ENCODE measurements at regions not wholly inside any gene's neighbourhood (a gene's known extent, or its start where the extent isn't known, plus 50 kb on each side); places are given as distances from the start of the nearest gene placed in this dataset.
"Not testable (repeated sequence)": the region's sequence is repeated elsewhere in the genome, so short reads cannot be mapped to it uniquely, and the experiment has no call there.

- DNase-seq: no peak
Measured at GRCh38 chr13:75986818-75987217, 350.7 kb downstream of the LMO7 start.

GRCh38 chr13:75985132-75985531 is 349.0 kb downstream of the LMO7 start:
- no peak for DNase-seq

GRCh38 chr13:75978818-75979217 is 342.7 kb downstream of the LMO7 start:
- no peak for DNase-seq

- no peak for DNase-seq
Measured at GRCh38 chr13:75968103-75968838, 332.1 kb downstream of the LMO7 start.

GRCh38 chr13:75963302-75963701 is 327.2 kb downstream of the LMO7 start:
- no peak for DNase-seq

GRCh38 chr13:75961911-75962310 is 325.8 kb downstream of the LMO7 start:
- DNase-seq: no peak

- DNase-seq: no peak
Measured at GRCh38 chr13:75960538-75960994, 324.4 kb downstream of the LMO7 start.

- no peak for DNase-seq
Measured at GRCh38 chr13:75959861-75960481, 323.8 kb downstream of the LMO7 start.

GRCh38 chr13:75953589-75953988 is 317.5 kb downstream of the LMO7 start:
- not testable (repeated sequence) for DNase-seq

GRCh38 chr13:75947448-75947847 is 311.3 kb downstream of the LMO7 start:
- DNase-seq: no peak

GRCh38 chr13:75946536-75947284 is 310.6 kb downstream of the LMO7 start:
- DNase-seq: no peak

- DNase-seq: no peak
Measured at GRCh38 chr13:75945841-75946482, 309.8 kb downstream of the LMO7 start.

- DNase-seq: no peak
Measured at GRCh38 chr13:75938811-75939560, 302.9 kb downstream of the LMO7 start.

- DNase-seq: no peak
Measured at GRCh38 chr13:75936791-75937190, 300.7 kb downstream of the LMO7 start.

- no peak for DNase-seq
Measured at GRCh38 chr13:75935805-75936204, 299.7 kb downstream of the LMO7 start.

GRCh38 chr13:75934889-75935288 is 298.8 kb downstream of the LMO7 start:
- DNase-seq: no peak

- no peak for DNase-seq
Measured at GRCh38 chr13:75932636-75933035, 296.5 kb downstream of the LMO7 start.

- no peak for DNase-seq
Measured at GRCh38 chr13:75931116-75931515, 295.0 kb downstream of the LMO7 start.

- DNase-seq: no peak
Measured at GRCh38 chr13:75929076-75929475, 292.9 kb downstream of the LMO7 start.

- DNase-seq: no peak
Measured at GRCh38 chr13:75927183-75927669, 291.1 kb downstream of the LMO7 start.

- no peak for DNase-seq
Measured at GRCh38 chr13:75920536-75920935, 284.4 kb downstream of the LMO7 start.

GRCh38 chr13:75919660-75920199 is 283.6 kb downstream of the LMO7 start:
- DNase-seq: no peak

All from NCI-H774 (cell line).